GM13977 (cell line): ENCODE measurements at regions not wholly inside any gene's neighbourhood (a gene's known extent, or its start where the extent isn't known, plus 50 kb on each side); places are given as distances from the start of the nearest gene placed in this dataset.

ENCODE experiments used
- DNase-seq: peaks from one replicate; pipeline ENCODE4 v3.0.0; 2012; ENCODE audit warnings: low spot score
- in situ Hi-C: fragments of 300-500 bp; cut with MboI; formaldehyde crosslinking; loops from one replicate; pipeline ENCODE4 v1.12.0; 2022; ENCODE audit warnings: low sequenced_read_pairs, low pct_unique_long_range_greater_than_20kb, mixed read lengths, inconsistent platforms; ENCODE audit not compliant: unreplicated experiment
- TF ChIP-seq, protein P1 (sequence below): IDR thresholded peaks from 2 replicates; pipeline ENCODE4 v1.5.1; 2012; ENCODE audit warnings: mild to moderate bottlenecking, control low read depth; ENCODE audit not compliant: insufficient read depth; ENCODE audit errors: extremely low read depth, missing control alignments

DNA sequence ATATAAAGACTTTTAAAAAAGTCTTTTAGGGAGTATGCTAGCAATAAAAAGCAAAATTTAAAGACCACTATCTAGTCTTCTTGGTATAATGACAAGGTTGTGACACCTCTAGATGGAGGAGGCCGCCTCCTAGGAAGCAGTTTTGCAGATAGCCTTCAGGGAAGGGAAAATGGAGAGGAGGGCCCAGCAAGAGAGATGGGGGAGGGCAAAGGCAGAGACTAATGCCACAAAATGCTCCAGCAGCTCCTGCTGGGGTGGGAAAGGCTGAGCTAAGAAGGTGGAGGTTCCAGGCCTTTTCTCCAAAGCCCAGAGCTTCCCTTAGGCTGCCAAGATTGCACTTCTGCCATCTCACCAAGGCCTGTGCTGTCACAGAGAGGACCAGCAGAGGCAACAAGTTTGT, 153.9 kb upstream of the THSD7B start:
- TF ChIP-seq, protein P1, sequence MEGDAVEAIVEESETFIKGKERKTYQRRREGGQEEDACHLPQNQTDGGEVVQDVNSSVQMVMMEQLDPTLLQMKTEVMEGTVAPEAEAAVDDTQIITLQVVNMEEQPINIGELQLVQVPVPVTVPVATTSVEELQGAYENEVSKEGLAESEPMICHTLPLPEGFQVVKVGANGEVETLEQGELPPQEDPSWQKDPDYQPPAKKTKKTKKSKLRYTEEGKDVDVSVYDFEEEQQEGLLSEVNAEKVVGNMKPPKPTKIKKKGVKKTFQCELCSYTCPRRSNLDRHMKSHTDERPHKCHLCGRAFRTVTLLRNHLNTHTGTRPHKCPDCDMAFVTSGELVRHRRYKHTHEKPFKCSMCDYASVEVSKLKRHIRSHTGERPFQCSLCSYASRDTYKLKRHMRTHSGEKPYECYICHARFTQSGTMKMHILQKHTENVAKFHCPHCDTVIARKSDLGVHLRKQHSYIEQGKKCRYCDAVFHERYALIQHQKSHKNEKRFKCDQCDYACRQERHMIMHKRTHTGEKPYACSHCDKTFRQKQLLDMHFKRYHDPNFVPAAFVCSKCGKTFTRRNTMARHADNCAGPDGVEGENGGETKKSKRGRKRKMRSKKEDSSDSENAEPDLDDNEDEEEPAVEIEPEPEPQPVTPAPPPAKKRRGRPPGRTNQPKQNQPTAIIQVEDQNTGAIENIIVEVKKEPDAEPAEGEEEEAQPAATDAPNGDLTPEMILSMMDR = no peak
- in situ Hi-C loops = no loop called here
- no peak for DNase-seq

DNA sequence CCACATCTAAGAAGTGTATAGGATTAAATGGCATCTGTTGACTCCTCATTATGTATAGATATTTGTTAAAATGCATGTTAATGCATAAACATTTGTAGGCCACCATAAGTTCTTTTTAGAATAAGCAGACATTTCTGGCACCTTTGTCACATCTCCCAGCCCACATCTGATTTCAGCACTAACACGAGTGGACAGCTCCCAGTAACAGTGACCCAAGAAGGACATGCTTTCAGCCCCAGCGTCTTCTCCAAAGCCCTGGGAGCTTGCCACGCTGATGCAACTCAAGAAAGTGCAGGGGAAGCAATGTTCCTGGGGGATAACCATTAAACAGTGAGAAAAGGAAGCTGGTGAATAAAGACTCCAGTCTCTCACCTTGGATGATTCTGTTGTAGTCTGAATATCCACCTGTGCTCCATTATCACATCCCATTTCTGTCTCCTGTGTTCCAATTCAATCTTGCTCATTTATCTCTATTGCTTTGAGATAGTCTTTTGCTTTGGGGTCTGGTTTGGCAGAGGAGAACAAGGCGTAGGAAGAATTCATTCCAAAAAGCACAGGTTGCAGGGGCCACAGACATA, 182.6 kb upstream of the THSD7B start:
- TF ChIP-seq, protein P1 = no peak
- in situ Hi-C loops = no loop called here
- DNase-seq = peak; percentile 13

DNA sequence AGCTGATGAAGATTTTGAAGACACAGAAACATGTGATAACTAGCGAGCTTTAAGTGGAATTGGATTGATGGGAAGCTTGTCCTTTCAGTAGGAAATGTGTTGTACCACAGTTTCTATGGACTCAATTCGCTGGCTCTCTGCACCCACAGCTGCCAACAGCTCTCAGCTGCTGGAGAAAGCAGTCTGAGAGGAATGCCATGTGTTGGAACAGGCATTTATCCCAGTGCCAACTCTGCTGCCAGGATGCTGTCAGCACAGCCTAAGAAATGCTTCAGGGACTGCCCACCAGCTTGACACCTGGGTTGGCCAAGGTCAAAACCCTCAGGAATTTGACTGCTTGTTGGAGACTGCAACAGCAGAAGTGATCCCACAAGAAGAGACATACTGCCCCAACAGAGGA, 193.0 kb upstream of the THSD7B start:
- DNase-seq = no peak
- TF ChIP-seq, protein P1 = no peak
- in situ Hi-C loops = no loop called here

DNA sequence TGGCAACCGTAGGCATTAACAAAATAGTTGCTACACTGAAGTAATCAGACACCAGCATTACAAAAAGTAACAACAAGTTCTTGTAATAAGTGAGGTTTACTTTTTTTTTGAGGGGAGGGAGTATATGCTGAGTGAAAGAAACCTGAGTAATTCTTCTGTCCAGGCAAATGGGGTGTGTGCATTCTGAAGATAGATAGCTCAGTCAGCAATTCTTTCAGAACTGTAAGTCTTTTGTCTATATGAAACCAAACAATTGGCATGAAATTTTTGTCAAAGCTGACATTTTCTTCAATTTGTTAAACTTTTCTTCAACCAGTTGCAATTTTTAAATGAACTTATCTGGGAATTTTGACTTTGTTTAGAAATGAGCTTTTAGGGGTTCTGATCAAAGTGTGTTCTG, 208.1 kb upstream of the THSD7B start:
- in situ Hi-C loops = no loop called here
- no peak for DNase-seq
- TF ChIP-seq, protein P1 = no peak

DNA sequence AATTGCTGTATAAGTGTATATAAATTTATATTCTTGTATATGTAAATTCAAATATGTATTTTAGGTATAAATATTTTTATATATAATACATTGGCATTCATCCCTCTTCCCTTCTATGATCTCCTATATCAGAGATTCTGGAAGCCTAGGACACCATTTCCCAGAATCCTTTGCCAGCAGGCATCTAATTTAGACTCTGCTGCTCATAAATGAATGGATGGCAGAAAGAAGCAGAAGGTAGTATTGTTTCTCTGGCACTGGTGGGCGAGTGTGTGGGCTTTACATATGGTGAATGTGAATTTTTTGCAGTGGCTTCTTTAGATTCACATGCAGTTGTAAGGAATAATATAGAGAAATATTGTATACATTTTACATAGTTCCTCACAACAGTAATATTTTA, 215.2 kb upstream of the THSD7B start:
- no peak for DNase-seq
- in situ Hi-C loops = no loop called here
- TF ChIP-seq, protein P1 = no peak

DNA sequence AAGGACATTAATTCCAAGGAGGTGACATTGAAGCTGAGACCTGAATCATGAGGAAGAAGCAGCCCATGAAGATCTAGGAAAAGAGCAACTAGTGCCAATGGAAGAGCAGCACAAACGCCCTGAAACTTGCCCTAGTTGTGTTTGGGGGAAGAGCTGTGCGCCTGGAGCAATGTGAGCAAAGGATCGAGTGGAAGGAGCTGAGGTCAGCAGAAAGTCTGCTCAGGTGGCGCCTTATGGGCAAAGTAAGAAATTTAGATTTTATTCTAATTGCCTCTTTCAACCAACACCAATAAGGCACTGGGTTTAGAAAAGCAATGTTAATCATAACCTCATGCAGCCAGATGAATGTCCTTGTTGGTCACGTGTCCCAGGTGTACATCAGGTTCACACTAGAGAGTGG, 226.0 kb upstream of the THSD7B start:
- TF ChIP-seq, protein P1 = no peak
- in situ Hi-C loops = no loop called here
- DNase-seq = no peak

DNA sequence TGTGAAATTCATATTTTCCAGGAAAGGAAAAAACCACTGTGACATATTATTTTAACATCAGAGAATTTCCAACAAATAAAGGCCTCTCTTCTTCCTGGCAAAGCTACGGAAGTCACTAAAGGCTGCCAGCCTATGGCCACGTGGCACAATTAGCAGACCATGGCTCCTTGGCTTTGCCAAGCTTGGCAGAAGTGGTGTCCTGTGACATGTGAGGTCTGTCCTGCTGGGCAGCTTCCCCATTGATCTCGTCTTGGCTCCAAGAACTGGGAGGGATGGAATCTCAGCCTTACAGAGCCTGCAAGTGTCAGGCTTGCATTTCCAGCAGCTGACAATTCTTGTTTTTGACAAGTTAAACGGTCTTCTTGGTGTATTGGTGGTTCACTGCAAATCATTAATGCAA, 226.9 kb upstream of the THSD7B start:
- no peak for DNase-seq
- TF ChIP-seq, protein P1 = no peak
- in situ Hi-C loops = no loop called here
